ENCODE measurements at regions not wholly inside any gene's neighbourhood (a gene's known extent, or its start where the extent isn't known, plus 50 kb on each side); places are given as distances from the start of the nearest gene placed in this dataset.
"Not testable (repeated sequence)": the region's sequence is repeated elsewhere in the genome, so short reads cannot be mapped to it uniquely, and the experiment has no call there.

- DNase-seq (ENCODE audit: low read depth in 2 of 3, low spot score in 1 of 3), result no peak
Measured at GRCh38 chr5:171706736-171707441, 78.7 kb upstream of the SMIM23 start.

DNA sequence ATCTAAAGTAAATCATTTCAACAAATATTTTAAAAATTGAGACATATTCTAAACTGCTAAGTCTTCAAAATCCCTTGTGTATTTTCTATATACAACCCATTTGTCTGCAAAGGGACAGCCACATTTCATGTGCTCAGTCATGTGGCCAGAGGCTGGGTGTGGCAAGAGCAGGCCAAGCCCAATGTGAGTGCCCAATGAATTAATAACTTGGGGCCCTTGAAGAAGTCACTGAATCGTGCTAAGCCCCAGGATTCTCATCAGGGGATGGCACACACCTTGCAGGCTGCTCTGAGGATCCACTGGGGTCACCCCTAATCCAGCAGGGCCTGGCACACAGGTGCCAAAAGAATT is 78.2 kb upstream of the SMIM23 start:
- no peak for DNase-seq (ENCODE audit: low read depth in 2 of 3, low spot score in 1 of 3)

DNA sequence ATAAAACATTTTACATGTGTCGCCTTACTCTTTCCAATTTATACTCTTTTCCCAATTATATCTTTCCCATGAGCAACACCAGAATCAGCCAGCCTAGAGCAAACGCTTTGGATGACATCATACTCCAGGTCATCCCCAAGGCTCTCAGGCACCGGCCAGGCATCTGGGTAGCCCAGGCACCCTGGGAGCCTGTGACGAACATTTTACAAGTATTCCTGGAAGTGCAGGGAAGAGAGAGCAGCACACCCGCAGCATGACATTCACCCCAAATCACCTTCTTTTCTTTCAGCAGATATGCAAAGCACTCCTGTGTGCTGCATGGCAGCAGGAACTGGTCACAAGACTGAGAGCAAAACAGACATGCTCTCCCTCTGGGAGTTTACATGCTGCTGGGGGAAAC is 75.7 kb upstream of the SMIM23 start:
- DNase-seq (ENCODE audit: low read depth in 2 of 3, low spot score in 1 of 3), result no peak

DNA sequence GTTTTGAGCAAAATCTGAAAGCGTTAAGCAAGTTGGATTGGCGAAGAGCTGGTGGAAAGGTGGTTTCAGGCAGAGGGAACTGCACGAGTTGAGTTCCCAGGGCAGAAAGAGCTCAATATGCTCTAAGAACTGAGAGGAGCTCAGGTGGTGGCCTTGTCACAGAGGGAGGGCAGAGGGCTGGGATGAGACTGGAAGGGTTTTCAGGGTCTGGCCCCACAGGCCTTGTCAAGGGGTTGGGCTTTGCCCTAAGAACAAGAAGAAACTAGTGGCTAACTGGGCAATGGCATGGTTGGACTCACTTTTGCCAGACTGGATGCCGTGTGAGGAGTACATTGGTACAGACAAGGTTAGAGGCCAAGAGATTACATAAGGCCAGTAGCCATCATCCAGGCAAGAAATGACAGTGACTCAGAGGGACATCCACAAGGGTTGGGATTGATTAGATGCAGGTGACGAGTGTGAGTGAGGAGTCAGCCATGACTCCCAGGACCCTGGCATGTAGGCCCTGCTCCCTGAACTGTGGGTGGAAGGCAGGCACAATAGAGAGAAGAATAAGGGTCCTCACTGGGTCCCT is 75.1 kb upstream of the SMIM23 start:
- DNase-seq (ENCODE audit: low read depth in 2 of 3, low spot score in 1 of 3), result no peak

DNA sequence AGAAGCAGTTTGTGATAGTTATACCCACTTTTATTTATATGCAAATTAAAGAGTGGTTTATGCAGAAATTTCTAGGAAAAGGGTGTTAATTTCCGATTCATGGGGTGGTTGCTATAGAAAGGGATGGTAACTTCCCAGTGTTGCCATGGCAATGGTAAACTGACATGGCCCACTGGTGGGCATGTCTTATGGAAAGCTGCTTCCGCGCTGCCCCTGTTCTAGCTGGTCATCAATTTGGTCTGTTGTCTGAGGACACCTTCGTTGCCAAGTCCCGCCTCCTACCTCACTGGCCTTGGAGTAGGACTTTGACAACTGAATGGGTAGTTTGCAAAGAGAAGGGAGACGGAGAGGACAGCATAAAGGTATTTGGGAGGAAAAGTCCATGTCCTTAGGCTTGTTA is 74.0 kb upstream of the SMIM23 start:
- DNase-seq (ENCODE audit: low read depth in 2 of 3, low spot score in 1 of 3), result no peak

DNA sequence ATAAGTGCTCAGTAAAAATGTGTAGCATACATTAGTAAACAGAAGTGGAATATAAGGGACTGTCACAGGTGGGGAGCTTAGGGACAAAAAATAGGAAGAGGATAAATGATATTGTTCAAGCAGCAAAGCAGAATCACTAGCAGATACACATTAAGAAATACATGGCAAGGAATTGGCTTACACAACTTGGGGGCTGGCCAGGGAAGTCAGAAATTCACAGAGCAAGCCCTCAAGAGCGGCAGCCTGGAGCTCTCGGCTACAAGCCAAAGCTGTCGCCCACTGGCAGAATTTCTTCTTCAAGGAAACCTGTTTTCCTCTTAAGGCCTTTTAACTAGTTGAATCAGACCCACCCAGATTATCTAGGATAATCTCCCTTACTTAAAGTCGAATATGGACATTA is 73.0 kb upstream of the SMIM23 start:
- no peak for DNase-seq (ENCODE audit: low read depth in 2 of 3, low spot score in 1 of 3)

DNA sequence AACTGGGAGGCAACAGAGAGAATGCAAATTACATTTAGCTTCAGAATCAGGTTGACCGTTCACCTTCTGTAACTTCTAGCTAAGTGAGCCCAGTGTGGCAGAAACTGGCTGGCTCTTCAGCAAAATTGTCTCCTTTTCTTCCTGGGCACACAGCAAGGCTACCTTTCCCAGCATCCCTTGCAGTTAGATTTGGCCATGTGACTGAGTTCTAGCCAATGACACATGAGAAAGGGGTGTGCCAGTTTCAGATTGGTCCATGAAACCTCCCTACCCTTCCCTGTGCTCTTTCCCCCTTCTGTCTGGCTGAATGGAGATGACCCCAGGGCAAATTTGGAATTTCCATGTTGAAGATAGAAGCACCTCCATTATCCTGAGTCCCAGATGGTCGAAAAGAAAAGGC is 72.5 kb upstream of the SMIM23 start:
- no peak for DNase-seq (ENCODE audit: low read depth in 2 of 3, low spot score in 1 of 3)

GRCh38 chr5:171714261-171714660 is 71.4 kb upstream of the SMIM23 start:
- no peak for DNase-seq (ENCODE audit: low read depth in 2 of 3, low spot score in 1 of 3)

GRCh38 chr5:171714851-171715250 is 70.8 kb upstream of the SMIM23 start:
- DNase-seq (ENCODE audit: low read depth in 2 of 3, low spot score in 1 of 3), result no peak

GRCh38 chr5:171715551-171715950 is 70.1 kb upstream of the SMIM23 start:
- DNase-seq (ENCODE audit: low read depth in 2 of 3, low spot score in 1 of 3), result no peak

DNA sequence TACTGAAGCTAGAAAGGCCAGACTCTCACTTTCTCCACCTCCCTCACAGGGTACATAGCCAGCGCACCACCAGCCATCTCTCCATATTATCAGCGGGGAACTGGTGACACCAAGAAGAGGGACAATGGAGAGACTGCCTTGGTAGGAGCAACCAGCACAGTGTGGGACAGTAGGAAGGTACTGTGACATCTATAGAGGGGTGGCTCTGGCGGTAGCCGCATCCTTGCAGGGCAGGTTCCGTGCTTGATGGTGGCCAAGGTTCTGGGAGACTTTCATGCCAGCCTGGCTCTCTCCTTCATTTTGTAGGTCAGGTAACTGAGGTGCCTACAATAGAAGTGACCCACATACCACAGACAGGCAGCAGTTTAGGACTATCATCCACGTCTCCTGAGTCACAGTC is 65.5 kb upstream of the SMIM23 start:
- DNase-seq (ENCODE audit: low read depth in 2 of 3, low spot score in 1 of 3), result no peak

DNA sequence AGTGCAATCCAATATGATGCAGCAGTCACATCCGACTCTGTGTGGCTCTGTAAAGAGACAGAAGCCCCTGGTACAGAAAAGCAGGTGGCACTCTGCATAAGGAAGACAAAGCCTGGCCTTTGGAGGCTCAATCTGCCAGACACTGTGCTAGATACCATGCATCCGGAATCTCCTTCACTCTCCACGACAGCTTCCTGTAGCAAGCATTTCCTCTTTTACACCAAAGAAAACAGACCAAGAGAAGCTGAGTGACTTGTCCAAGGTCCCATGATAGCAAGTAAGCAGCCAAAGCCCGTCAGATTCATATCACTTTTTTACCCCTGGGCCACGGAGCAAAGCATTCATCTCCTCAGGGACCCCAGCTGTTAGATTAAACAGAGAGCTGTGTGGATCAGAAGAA is 64.2 kb upstream of the SMIM23 start:
- DNase-seq (ENCODE audit: low read depth in 2 of 3, low spot score in 1 of 3), result no peak

DNA sequence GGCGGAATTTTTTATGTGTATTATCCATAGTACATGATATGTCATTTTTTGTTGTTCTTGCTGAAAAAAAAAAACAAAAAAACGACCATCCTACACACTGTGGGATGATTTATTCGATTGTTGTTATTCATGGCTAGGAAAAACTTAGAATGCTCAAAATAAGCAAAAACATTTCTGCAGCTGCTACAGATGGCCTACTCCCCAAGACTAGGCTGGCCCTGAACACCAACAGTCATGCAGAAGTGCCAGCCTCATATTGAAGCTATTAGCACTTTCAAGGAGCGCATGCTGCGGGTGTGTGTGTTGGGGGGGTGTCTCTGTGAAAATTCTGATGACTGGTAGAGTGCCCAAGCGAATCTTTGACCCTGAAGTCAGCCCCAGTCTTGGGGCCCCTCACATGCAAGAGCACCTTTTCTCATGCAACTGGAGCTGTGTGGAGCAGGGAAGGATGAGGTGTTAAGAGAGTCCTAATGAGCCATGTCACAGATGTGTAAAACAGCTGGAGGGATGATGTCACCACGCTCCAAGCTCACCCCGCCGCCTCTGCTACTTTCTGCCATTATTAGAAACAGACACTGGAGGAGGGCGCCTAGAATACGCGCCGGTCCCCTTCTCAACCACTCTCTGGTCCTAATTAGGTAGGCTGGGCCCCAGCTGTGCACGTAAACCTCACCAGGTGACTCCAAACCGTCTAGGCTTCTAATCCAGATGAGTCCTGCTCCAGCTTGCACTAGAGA is 61.0 kb upstream of the SMIM23 start:
- no peak for DNase-seq (ENCODE audit: low read depth in 2 of 3, low spot score in 1 of 3)

DNA sequence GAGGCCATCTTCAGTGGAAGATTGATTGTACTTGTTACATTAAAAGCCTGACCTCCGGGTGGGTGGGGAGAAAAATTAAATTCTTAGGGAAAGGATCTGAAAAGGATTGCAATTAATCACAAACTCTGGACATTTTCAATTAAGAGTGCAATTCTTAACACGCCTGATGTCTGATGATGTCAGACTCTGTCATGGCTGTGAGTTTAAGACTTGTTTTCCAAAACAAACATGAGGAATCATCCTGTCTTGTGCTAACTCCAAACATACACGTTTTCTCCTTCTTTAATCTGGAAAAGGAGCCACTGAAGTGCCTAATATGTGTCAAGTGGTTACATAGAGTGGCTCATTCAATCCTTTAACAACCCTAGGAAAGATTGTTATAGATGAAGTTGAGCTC is 60.4 kb upstream of the SMIM23 start:
- no peak for DNase-seq (ENCODE audit: low read depth in 2 of 3, low spot score in 1 of 3)

GRCh38 chr5:171726819-171727218 is 58.8 kb upstream of the SMIM23 start:
- DNase-seq (ENCODE audit: low read depth in 2 of 3, low spot score in 1 of 3), result not testable (repeated sequence)

GRCh38 chr5:171728686-171729085 is 56.9 kb upstream of the SMIM23 start:
- no peak for DNase-seq (ENCODE audit: low read depth in 2 of 3, low spot score in 1 of 3)

All from stimulated activated CD4-positive, alpha-beta T cell treated with anti-CD3 and anti-CD28 coated beads, Interleukin-12 subunit alpha, Interleukin-12 subunit beta, amount 100 ng/mL, for 48 hours (primary cell).